ENCODE measurements at regions not wholly inside any gene's neighbourhood (a gene's known extent, or its start where the extent isn't known, plus 50 kb on each side); places are given as distances from the start of the nearest gene placed in this dataset.

GRCh38 chr2:58907644-58908043, 666.5 kb upstream of the FANCL start:
- TF ChIP-seq CTCF (IDR thresholded peaks at IDR 0.05) (no peak), POLR2A (IDR thresholded peaks at IDR 0.05) (no peak)
